ENCODE measurements at regions not wholly inside any gene's neighbourhood (a gene's known extent, or its start where the extent isn't known, plus 50 kb on each side); places are given as distances from the start of the nearest gene placed in this dataset.
"Not testable (repeated sequence)": the region's sequence is repeated elsewhere in the genome, so short reads cannot be mapped to it uniquely, and the experiment has no call there.

DNA sequence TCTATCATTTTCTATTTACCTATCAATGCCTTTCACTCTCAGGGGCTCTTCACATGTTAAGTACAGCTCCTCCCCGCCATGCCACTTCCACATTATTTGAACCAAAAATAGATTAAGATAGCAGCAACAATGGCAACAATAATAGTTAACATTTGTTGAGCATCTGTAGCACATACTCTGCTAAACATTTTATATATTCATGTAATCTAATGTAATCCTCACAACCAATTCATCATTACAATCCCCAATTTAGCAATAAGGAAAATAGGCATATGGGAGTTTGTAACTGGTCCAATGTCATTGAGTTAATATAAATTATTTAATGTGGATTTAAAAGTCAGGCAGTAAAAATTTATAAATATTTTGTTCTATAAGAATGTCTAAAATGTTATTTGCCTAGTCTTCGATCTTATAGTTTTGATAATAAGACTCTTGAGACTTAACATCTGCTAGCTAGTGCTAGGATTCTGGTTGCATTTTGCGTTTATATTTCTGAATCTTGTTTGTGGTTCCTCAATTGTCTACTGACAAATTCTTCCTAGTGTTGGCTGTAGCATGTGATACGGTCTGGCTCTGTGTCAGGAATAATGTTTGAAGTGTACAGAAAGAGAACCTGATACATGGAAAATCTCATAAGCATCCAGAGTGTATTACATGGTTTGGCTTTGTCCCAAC lies 621.5 kb upstream of the LUZP2 start:
- no peak for DNase-seq (ENCODE audit: low read depth)
- H3K4me3 ChIP-seq (ENCODE audit: low read length) = no peak overlapping the region
- TF ChIP-seq, protein P1, sequence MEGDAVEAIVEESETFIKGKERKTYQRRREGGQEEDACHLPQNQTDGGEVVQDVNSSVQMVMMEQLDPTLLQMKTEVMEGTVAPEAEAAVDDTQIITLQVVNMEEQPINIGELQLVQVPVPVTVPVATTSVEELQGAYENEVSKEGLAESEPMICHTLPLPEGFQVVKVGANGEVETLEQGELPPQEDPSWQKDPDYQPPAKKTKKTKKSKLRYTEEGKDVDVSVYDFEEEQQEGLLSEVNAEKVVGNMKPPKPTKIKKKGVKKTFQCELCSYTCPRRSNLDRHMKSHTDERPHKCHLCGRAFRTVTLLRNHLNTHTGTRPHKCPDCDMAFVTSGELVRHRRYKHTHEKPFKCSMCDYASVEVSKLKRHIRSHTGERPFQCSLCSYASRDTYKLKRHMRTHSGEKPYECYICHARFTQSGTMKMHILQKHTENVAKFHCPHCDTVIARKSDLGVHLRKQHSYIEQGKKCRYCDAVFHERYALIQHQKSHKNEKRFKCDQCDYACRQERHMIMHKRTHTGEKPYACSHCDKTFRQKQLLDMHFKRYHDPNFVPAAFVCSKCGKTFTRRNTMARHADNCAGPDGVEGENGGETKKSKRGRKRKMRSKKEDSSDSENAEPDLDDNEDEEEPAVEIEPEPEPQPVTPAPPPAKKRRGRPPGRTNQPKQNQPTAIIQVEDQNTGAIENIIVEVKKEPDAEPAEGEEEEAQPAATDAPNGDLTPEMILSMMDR (IDR thresholded peaks at IDR 0.05; ENCODE audit: insufficient read depth, low read depth, low read length, missing control alignments) = no peak

DNA sequence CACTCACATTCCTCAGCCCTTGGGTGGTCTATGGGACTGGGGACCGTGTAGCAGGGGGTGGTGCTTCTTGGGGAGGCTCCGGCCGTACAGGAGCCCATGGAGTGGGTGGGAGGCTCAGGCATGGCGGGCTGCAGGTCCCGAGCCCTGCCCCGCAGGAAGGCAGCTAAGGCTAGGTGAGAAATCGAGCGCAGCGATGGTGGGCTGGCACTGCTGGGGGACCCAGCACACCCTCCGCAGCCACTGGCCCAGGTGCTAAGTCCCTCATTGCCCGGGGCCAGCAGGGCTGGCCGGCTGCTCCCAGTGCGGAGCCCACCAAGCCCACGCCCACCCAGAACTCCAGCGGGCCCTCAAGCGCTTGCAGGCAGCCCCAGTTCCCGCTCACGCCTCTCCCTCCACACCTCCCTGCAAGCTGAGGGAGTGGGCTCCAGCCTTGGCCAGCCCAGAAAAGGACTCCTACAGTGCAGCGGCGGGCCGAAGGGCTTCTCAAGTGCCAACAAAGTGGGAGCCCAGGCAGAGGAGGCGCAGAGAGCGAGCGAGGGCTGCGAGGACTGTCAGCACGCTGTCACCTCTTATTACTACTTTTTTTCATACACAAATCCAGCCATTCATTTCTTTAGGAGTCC lies 613.3 kb upstream of the LUZP2 start:
- not testable (repeated sequence) for H3K4me3 ChIP-seq (ENCODE audit: low read length); DNase-seq (ENCODE audit: low read depth)

DNA sequence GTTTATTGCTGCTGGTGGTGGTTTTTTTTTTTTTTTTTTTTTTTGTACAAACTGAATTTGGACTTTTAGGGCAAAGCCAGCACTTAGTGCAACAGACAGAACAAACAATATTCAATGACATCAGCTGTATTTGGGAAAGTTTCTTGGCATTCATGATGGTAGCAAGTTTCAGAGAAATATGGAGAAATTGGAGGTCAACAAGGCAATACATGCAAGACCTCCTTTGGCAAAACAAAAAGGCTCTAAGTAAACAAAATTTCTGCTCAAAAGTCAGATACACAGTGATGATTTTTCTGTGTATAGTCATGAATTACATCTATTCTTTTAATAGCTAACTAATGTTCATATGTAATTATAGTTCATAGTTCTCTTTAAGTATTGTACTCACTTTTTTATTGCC lies 612.5 kb upstream of the LUZP2 start:
- TF ChIP-seq, protein P1 (IDR thresholded peaks at IDR 0.05; ENCODE audit: insufficient read depth, low read depth, low read length, missing control alignments) = no peak
- no peak for DNase-seq (ENCODE audit: low read depth)
- H3K4me3 ChIP-seq (ENCODE audit: low read length) = no peak overlapping the region

DNA sequence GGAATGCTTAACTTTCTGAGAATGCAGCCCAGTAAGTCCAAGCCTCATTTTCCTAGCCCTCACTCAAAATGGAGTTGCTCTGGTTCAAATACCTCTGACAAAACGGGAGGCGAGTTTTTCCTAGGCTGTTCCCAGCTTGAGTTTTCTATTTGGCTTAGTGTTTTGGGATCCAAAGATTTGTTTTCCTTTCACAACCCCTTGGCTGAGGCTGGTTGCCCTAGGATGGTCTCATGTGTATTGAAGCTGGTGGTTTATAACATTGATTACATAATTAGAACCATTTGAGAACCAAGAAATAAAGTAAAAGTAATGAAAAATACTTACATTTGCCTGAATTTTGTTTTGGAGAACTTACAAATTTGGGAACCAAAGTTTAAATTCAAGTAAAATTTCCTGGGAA lies 611.1 kb upstream of the LUZP2 start:
- DNase-seq (ENCODE audit: low read depth) = no peak
- no peak overlapping the region for H3K4me3 ChIP-seq (ENCODE audit: low read length)
- TF ChIP-seq, protein P1 (IDR thresholded peaks at IDR 0.05; ENCODE audit: insufficient read depth, low read depth, low read length, missing control alignments) = no peak

DNA sequence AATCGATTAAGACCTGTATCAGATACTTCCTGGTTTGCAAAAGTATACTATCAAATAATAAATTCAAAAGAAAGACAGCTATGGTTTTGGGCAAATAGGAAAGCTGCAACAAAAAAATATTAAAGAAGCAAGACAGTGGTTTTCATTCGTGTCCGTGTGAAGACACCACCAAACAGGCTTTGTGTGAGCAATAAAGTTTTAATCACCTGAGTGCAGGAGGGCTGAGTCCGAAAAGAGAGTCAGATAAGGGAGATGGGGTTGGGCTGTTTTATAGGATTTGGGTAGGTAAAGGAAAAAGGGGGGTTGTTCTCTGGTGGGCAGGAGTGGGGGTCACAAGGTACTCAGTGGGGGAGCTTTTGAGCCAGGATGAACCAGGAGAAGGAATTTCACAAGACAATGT lies 609.7 kb upstream of the LUZP2 start:
- DNase-seq (ENCODE audit: low read depth); H3K4me3 ChIP-seq (ENCODE audit: low read length): not testable (repeated sequence)

DNA sequence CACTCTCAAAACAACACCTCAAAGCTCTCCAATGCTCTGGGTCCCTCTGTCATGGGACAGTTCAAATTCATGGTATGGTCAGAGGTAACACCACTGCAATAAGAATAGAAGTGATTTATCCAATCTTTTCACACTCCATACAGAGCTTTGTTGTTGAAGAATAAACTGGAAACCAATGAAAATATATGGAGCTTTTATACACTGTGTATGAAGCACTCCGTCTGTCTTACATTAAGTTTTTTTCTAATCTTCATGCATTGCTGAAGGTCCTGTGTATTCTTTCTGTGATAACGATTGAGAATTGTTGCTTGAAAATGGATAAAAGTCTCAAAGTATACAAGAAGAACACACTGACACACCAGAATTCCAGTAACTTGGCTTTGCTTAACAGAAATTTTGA lies 603.7 kb upstream of the LUZP2 start:
- no peak for DNase-seq (ENCODE audit: low read depth)
- TF ChIP-seq, protein P1 (IDR thresholded peaks at IDR 0.05; ENCODE audit: insufficient read depth, low read depth, low read length, missing control alignments) = no peak
- H3K4me3 ChIP-seq (ENCODE audit: low read length) = no peak overlapping the region

DNA sequence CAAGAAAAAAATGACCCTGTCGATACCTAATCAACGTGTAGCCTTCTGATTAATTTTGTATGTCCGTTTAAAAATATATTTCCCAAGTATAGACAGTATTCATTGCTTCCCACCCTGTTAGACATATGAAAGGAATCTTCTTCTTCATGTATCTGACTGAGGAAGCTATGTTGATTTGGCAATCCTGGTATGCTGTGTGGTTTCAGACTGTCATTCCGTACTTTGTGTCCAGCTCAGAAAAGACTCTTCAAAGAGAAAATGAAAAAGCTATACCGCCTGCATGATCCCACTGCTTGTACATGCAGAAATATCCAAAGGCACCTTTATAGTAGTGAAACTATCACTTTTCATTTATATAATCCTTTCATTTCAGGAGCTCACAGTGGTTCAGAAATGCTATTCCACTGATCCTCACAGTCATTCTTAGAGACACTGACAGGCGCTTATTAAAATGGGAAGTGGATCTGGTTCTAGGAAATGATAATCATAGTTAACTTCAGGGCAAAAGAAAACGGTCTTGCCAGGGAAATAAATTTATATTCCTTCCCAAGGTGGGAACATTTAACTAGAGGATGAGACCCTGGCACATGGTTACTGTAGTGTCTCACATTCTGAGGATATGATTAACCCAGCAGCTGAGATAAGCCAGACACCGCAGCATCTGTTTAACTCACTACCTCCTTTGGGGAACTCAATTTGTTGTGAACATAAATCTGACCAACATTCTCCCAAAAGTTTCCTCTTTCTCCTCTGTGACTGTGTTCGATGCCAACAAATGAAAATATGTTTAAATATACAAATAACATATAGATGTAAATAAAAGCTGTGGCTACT lies 599.2 kb upstream of the LUZP2 start:
- TF ChIP-seq, protein P1 (IDR thresholded peaks at IDR 0.05; ENCODE audit: insufficient read depth, low read depth, low read length, missing control alignments) = no peak
- DNase-seq (ENCODE audit: low read depth) = peak; percentile 5
- H3K4me3 ChIP-seq (ENCODE audit: low read length) = no peak overlapping the region
